PC-9 (cell line): ENCODE measurements at regions not wholly inside any gene's neighbourhood (a gene's known extent, or its start where the extent isn't known, plus 50 kb on each side); places are given as distances from the start of the nearest gene placed in this dataset.

Experiments
- BruUV-seq: library from RNA; stranded (reverse); fragments of 400-500 nt; replicated peaks from 2 replicates; lab custom pipeline; 2021; lab: Mats Ljungman, UMichigan
- CTCF ChIA-PET: fragments of 300-600 bp; sonication (Branson Sonifier 250); formaldehyde crosslinking; loops from one replicate; lab custom pipeline; 2022; ENCODE audit warnings: antibody characterized with exemption; lab: Charles Lee
- POLR2A ChIA-PET: fragments of 300-600 bp; sonication (Branson Sonifier 250); formaldehyde crosslinking; loops from one replicate; lab custom pipeline; 2022; ENCODE audit warnings: antibody characterized with exemption; ENCODE audit not compliant: unreplicated experiment; lab: Charles Lee
- DNase-seq, 2 experiments: peaks; one replicate each; pipeline versions ENCODE4 v3.0.0 to v3.0.0-alpha.2; 2015 to 2022; ENCODE audit warnings: mixed read lengths in 1 of 2
- H2AFZ ChIP-seq: fragments of 200-600 bp; sonication (generic); 2 replicates; pipeline ENCODE4 v1.8.1; 2017; ENCODE audit warnings: antibody characterized with exemption
- H3F3A ChIP-seq: fragments of 200-600 bp; sonication (generic); 2 replicates; pipeline ENCODE4 v1.8.1; 2017; ENCODE audit warnings: antibody characterized with exemption, mild to moderate bottlenecking, low read depth; ENCODE audit not compliant: insufficient read depth
- H3K27ac ChIP-seq: fragments of 200-600 bp; sonication (generic); 2 replicates; pipeline ENCODE4 v1.6.1; 2016; ENCODE audit warnings: mixed run types
- H3K27me3 ChIP-seq: fragments of 200-600 bp; sonication (generic); 2 replicates; pipeline ENCODE4 v1.6.1; 2016; ENCODE audit warnings: low read depth, mixed run types; ENCODE audit not compliant: insufficient read depth
- H3K36me3 ChIP-seq: fragments of 200-600 bp; sonication (generic); 2 replicates; pipeline ENCODE4 v1.6.1; 2016; ENCODE audit warnings: low read depth, mixed run types
- H3K4me1 ChIP-seq: fragments of 200-600 bp; sonication (generic); replicated peaks from 2 replicates; pipeline ENCODE4 v1.6.1; 2016; ENCODE audit warnings: mixed run types; ENCODE audit not compliant: insufficient read depth
- H3K4me2 ChIP-seq: fragments of 200-600 bp; sonication (generic); 2 replicates; pipeline ENCODE4 v1.6.1; 2017; ENCODE audit warnings: mixed run types
- H3K4me3 ChIP-seq: fragments of 200-600 bp; sonication (generic); 2 replicates; pipeline ENCODE4 v1.6.1; 2016; ENCODE audit warnings: mixed run types
- H3K79me2 ChIP-seq: fragments of 200-600 bp; sonication (generic); 2 replicates; pipeline ENCODE4 v1.6.1; 2017; ENCODE audit warnings: low read depth, mixed run types
- H3K9me2 ChIP-seq: fragments of 200-600 bp; sonication (generic); 2 replicates; pipeline ENCODE4 v1.8.1; 2017; ENCODE audit warnings: mild to moderate bottlenecking; ENCODE audit not compliant: insufficient read depth
- H3K9me3 ChIP-seq: fragments of 200-600 bp; sonication (generic); 2 replicates; pipeline ENCODE4 v1.8.1; 2016; ENCODE audit warnings: low read depth; ENCODE audit not compliant: insufficient read depth
- H4K20me1 ChIP-seq: fragments of 200-600 bp; sonication (generic); 2 replicates; pipeline ENCODE4 v1.8.1; 2017; ENCODE audit not compliant: insufficient read depth
- CTCF ChIP-seq: fragments of 200-600 bp; sonication (generic); conservative IDR thresholded peaks from 2 replicates; pipeline ENCODE4 v1.6.1; 2017; ENCODE audit warnings: mixed run types, antibody characterized with exemption, mild to moderate bottlenecking, moderate library complexity
- EZH2 ChIP-seq: fragments of 200-600 bp; sonication (generic); IDR thresholded peaks from 2 replicates; pipeline ENCODE4 v1.8.0; 2017; ENCODE audit warnings: antibody characterized with exemption, low read depth
- intact Hi-C: fragments of 100-400 bp; cut with micrococcal nuclease; formaldehyde crosslinking; loops from one replicate; pipeline ENCODE4 v1.10.0; 2022; ENCODE audit not compliant: unreplicated experiment

GRCh38 chr5:27727254-27727653 is 688.9 kb upstream of the CDH9 start:
- CTCF ChIA-PET = no interaction called here
- H3K36me3 ChIP-seq = no peaks in the 10 kb centered on the region
- no TSS peak for BruUV-seq
- no peaks in the 10 kb centered on the region for H4K20me1 ChIP-seq
- H2AFZ ChIP-seq = no peak overlapping the region
- no peaks in the 10 kb centered on the region for H3K4me1 ChIP-seq
- no peak overlapping the region for H3K4me2 ChIP-seq
- no peaks in the 10 kb centered on the region for H3F3A ChIP-seq
- H3K27ac ChIP-seq = no peak overlapping the region
- intact Hi-C loops = no loop called here
- H3K9me3 ChIP-seq = no peaks in the 10 kb centered on the region
- no peaks in the 10 kb centered on the region for H3K9me2 ChIP-seq
- TF ChIP-seq CTCF (no peak), EZH2 (no peak)
- H3K4me3 ChIP-seq = no peak overlapping the region
- H3K79me2 ChIP-seq = no peaks in the 10 kb centered on the region
- POLR2A ChIA-PET = no interaction called here
- H3K27me3 ChIP-seq = no peaks in the 10 kb centered on the region
- no peak for DNase-seq

- intact Hi-C loops = no loop called here
- POLR2A ChIA-PET = no interaction called here
- no peak overlapping the region for H3K4me2 ChIP-seq
Measured at GRCh38 chr5:27722337-27722736, 684.0 kb upstream of the CDH9 start.

GRCh38 chr5:27708534-27708933 is 670.1 kb upstream of the CDH9 start:
- BruUV-seq = no TSS peak

More at GRCh38 chr5:27722337-27722736, 684.0 kb upstream of the CDH9 start:
- TF ChIP-seq CTCF (no peak), EZH2 (no peak)
- Histone ChIP-seq H3K27me3 (no peaks in the 10 kb centered on the region), H4K20me1 (no peaks in the 10 kb centered on the region), H2AFZ (no peak overlapping the region), H3F3A (no peaks in the 10 kb centered on the region), H3K9me2 (no peaks in the 10 kb centered on the region), H3K36me3 (no peaks in the 10 kb centered on the region), H3K4me3 (no peak overlapping the region), H3K27ac (no peak overlapping the region), H3K9me3 (no peaks in the 10 kb centered on the region), H3K79me2 (no peaks in the 10 kb centered on the region), H3K4me1 (no peaks in the 10 kb centered on the region)
- CTCF ChIA-PET = no interaction called here
- no peak for DNase-seq
- BruUV-seq = no TSS peak

More at GRCh38 chr5:27708534-27708933, 670.1 kb upstream of the CDH9 start:
- H3K27me3 ChIP-seq = no peaks in the 10 kb centered on the region
- no peaks in the 10 kb centered on the region for H3F3A ChIP-seq
- no peaks in the 10 kb centered on the region for H3K4me1 ChIP-seq
- no peak overlapping the region for H3K27ac ChIP-seq
- DNase-seq = no peak
- ChIA-PET POLR2A (no interaction called here), CTCF (no interaction called here)
- H3K4me2 ChIP-seq = no peak overlapping the region
- H3K36me3 ChIP-seq = no peaks in the 10 kb centered on the region
- no peaks in the 10 kb centered on the region for H3K9me3 ChIP-seq
- H2AFZ ChIP-seq = no peak overlapping the region
- no peaks in the 10 kb centered on the region for H3K9me2 ChIP-seq
- H4K20me1 ChIP-seq = no peaks in the 10 kb centered on the region
- intact Hi-C loops = no loop called here
- H3K79me2 ChIP-seq = no peaks in the 10 kb centered on the region
- H3K4me3 ChIP-seq = no peak overlapping the region
- TF ChIP-seq EZH2 (no peak), CTCF (no peak)
